Esophagus muscularis mucosa (tissue), 4 donors: ENCODE measurements at regions not wholly inside any gene's neighbourhood (a gene's known extent, or its start where the extent isn't known, plus 50 kb on each side); places are given as distances from the start of the nearest gene placed in this dataset.

Experiments used
- EP300 ChIP-seq: sonication (generic); formaldehyde crosslinking; IDR thresholded peaks from one replicate; pipeline ENCODE4 v1.6.1; 2017; ENCODE audit warnings: antibody characterized with exemption
- POLR2A ChIP-seq: fragments of 450-650 bp; IDR thresholded peaks from one replicate; pipeline ENCODE4 v1.6.1; 2017; ENCODE audit warnings: antibody characterized with exemption, moderate library complexity, mild to moderate bottlenecking, low read depth
- POLR2AphosphoS5 ChIP-seq, 2 donors: sonication (generic); formaldehyde crosslinking; IDR thresholded peaks; one replicate each; pipeline ENCODE4 v1.6.1; 2017; ENCODE audit warnings: antibody characterized with exemption in 2 of 2
- TF ChIP-seq, protein P1 (sequence below), 3 experiments: fragments of 200-600 bp in 2 of 3; fragments of 450-650 bp in 1 of 3; sonication (generic) in 2 of 3; IDR thresholded peaks; one replicate each; pipeline ENCODE4 v1.5.1; 2017 to 2019; ENCODE audit warnings: antibody characterized with exemption in 3 of 3, mild to moderate bottlenecking in 2 of 3, moderate library complexity in 1 of 3

- TF ChIP-seq POLR2A (no peak), POLR2AphosphoS5 (IDR thresholded peaks at IDR 0.05) (no peak), EP300 (no peak)
- TF ChIP-seq, protein P1, sequence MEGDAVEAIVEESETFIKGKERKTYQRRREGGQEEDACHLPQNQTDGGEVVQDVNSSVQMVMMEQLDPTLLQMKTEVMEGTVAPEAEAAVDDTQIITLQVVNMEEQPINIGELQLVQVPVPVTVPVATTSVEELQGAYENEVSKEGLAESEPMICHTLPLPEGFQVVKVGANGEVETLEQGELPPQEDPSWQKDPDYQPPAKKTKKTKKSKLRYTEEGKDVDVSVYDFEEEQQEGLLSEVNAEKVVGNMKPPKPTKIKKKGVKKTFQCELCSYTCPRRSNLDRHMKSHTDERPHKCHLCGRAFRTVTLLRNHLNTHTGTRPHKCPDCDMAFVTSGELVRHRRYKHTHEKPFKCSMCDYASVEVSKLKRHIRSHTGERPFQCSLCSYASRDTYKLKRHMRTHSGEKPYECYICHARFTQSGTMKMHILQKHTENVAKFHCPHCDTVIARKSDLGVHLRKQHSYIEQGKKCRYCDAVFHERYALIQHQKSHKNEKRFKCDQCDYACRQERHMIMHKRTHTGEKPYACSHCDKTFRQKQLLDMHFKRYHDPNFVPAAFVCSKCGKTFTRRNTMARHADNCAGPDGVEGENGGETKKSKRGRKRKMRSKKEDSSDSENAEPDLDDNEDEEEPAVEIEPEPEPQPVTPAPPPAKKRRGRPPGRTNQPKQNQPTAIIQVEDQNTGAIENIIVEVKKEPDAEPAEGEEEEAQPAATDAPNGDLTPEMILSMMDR (IDR thresholded peaks at IDR 0.05) = no peak
Observed at GRCh38 chr6:2524090-2524489, 226.6 kb downstream of the MYLK4 start.
